ENCODE measurements at regions not wholly inside any gene's neighbourhood (a gene's known extent, or its start where the extent isn't known, plus 50 kb on each side); places are given as distances from the start of the nearest gene placed in this dataset.

DNA sequence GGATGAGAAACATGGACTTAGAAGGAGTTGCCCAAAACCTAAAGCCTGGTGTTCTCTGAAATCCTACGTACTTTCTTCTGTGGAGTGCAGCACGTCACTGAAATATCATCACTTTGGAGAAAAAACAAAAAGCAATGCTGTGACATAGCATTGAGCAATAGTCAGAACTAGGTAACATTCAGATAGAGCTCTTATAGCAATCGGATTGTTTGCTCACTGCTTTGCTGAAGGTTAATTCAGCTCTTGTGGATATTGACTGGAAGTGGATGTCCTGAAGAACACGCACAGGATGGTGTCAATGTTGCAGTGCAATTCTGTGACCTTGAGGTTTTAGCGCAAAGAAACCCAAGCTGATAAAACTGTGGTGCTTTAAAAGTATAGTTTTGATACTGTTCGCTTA lies 114.2 kb upstream of the GRXCR1 start:
- no peak for TF ChIP-seq CTCF (IDR thresholded peaks at IDR 0.05; ENCODE audit: poor library complexity, severe bottlenecking)
- TF ChIP-seq EZH2 (IDR thresholded peaks at IDR 0.05; ENCODE audit: borderline replicate concordance, insufficient read depth, low read length, poor library complexity, severe bottlenecking): no peak
- TF ChIP-seq POLR2AphosphoS5 (IDR thresholded peaks at IDR 0.05): no peak
- no peak for TF ChIP-seq RAD21 (conservative IDR thresholded peaks at IDR 0.05)
- TF ChIP-seq, protein P1, sequence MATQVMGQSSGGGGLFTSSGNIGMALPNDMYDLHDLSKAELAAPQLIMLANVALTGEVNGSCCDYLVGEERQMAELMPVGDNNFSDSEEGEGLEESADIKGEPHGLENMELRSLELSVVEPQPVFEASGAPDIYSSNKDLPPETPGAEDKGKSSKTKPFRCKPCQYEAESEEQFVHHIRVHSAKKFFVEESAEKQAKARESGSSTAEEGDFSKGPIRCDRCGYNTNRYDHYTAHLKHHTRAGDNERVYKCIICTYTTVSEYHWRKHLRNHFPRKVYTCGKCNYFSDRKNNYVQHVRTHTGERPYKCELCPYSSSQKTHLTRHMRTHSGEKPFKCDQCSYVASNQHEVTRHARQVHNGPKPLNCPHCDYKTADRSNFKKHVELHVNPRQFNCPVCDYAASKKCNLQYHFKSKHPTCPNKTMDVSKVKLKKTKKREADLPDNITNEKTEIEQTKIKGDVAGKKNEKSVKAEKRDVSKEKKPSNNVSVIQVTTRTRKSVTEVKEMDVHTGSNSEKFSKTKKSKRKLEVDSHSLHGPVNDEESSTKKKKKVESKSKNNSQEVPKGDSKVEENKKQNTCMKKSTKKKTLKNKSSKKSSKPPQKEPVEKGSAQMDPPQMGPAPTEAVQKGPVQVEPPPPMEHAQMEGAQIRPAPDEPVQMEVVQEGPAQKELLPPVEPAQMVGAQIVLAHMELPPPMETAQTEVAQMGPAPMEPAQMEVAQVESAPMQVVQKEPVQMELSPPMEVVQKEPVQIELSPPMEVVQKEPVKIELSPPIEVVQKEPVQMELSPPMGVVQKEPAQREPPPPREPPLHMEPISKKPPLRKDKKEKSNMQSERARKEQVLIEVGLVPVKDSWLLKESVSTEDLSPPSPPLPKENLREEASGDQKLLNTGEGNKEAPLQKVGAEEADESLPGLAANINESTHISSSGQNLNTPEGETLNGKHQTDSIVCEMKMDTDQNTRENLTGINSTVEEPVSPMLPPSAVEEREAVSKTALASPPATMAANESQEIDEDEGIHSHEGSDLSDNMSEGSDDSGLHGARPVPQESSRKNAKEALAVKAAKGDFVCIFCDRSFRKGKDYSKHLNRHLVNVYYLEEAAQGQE (IDR thresholded peaks at IDR 0.05; ENCODE audit: borderline replicate concordance): no peak
- no peak for TF ChIP-seq EP300 (conservative IDR thresholded peaks at IDR 0.05; ENCODE audit: poor library complexity, severe bottlenecking)
- no peak for TF ChIP-seq MXI1 (conservative IDR thresholded peaks at IDR 0.05; ENCODE audit: poor library complexity, severe bottlenecking)
